Astrocyte of the hippocampus (primary cell): ENCODE measurements at regions not wholly inside any gene's neighbourhood (a gene's known extent, or its start where the extent isn't known, plus 50 kb on each side); places are given as distances from the start of the nearest gene placed in this dataset.

ENCODE experiments used
- DNase-seq: peaks from one replicate; pipeline ENCODE4 v3.0.0; 2011; ENCODE audit warnings: low read depth, low spot score

DNA sequence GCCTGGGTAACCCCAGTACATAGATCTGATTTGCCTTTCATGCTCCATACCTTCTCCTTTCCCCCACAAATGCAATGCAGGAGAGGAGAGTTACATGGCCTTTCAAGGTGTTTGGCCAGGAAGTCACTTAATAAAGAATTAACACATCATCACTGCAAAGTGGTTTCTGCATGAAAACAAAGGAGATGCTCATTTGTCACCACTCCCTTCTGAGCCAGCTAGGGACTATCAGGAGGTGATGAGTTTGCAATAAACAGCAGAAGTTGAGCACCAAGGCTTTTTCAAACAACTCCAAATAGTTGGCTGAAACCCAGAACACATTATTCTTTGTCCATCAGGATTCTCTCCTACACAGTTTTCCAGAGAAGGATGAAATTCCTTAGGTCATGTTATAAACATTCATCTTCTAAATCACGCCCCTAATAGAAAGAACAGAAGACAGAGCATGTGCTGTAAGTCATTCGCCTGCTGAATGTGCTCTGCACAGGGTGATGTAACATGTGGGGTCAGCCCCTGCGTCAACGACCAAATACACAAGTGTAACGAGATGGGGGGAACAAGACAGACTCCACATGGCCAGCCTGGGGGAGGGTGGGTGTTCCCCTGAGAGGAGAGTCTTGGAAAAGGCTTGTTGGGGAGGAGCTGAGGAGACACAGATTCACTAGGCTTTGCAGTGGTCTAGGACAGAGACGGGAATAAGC, 87.3 kb upstream of the RMDN2 start:
- no peak for DNase-seq

DNA sequence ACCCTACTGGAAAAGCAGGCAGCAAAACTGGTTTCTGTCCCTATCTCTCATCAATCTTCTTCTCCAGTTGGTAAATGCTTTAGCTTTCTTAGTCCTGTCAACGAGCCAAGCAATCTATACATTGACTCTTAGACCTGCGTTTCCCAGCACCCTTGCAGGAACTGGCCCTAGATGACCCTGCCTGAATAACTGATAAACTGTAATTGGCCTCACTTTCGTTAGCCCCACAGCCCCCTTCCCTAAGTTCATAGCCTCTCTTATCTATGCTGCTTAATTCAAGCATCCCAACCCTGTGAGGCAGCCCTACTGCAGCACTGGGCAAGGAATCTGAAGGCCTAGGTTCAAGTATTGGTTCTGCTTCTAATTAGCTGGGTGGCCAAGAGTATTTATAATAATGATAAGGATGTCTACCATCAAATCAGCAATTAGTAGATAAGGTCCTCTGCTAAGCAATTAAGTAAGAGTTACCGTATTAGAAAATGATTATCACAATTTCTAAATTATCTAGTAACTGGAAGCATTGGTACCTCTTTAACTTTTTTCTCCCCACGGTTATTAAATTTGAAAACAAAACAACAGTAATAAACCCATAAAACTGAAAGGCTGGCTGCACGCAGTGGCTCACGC, 86.4 kb upstream of the RMDN2 start:
- DNase-seq, result no peak

DNA sequence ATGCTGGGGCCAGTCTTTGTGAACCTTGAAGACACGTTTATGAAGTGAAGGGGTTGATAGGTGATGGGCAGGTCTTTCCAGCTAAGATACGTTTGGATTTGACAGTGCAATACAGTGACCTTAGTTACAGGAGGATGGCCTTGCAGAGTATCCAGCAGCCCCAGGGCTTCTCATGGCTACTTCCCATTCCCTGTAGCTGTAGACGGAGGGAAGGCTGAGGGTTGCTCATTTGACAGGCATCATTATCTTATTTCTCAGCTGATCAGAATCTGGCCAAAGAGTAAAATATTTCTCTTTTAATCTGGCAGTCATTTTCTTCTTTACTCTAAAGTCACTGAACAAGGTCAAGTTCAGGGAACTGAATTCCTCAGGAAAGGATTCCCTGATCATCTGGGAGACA, 85.1 kb upstream of the RMDN2 start:
- no peak for DNase-seq

DNA sequence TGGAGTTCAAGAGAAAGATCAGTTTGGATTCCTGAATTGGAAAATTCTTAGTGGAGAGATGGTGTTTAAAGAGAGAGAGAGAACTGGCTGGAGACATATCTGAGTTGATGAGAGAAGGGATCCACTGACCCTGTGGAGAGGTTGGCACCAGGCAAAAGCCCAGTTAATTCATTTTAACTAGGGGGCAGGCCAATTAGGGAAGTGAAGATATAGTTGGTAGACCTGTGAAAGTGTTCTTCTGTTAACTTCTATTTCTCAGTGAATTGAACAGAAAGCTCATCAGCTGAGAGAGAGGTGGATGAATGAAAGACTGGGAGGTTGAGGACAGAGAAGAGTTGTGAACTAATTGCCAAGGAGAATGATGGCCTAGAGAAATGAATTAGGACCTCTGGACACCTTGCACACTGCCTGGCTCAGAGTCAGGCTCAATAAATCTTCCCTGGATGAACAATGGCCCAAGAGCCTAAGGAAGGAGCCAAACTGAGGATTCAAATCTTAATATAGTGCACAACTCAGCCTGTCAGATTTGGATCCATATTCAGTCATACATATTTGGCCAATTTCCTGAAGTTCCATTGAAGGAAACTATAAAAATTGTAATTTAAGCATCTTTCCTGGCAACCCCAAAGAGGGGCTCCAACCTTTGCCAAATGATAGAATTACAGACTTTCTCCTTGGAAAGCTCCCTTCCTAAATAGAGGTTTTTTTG, 82.2 kb upstream of the RMDN2 start:
- no peak for DNase-seq

DNA sequence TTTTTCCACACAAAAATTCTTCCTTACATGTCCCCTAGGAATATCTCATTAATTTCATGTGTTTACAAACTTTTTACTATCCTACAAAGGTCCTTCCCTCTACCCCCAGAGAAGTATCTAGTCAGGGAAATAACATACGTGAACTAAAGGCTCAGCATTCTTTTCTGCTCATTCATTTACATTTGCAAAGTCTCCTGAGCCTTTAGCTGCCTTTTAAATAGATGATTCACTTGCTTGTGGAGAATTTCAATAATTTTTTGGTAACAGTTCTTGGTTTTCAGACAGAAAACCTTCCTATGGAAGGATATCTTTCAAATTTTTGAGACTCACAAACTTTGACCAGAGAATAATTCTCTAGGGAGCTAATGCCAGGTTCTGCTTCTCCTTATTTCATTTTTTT, 81.5 kb upstream of the RMDN2 start:
- DNase-seq, result peak; percentile 47

DNA sequence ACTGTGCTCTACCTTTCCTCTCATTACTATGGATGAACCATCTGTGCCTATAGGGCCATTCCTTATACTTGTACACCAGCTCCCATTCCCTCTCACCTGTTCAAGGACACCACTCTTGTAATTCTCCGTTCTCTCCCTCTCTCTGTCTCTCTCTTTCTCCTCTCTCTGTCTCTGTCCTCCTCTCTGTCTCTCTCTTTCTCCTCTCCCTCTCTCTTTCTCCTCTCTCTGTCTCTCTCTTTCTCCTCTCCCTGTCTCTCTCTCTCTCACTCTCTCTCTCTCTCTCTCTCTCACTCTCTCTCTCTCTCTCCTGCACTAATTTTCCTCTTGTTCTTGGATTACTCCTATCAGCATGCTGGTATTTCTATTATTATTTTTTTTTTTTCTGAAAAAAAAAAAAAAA, 78.9 kb upstream of the RMDN2 start:
- DNase-seq, result no peak

DNA sequence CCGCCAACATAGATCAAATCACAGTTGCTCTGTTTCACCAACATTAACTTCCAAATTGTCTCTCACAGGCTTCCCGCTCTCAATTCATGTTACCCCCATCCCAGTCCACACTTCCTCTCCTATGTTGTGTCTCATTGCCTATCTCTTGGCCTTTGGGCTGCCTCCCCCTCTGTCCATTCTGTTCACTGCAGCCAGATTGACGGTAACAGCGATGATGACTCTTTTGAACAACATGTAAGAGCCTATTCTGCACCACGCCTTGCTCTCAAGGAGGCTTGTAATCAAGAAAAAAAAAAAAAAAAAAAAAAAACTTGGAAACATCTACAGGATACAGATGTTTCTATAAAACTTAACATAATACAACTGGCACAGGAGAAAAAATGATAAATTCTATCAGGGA, 77.3 kb upstream of the RMDN2 start:
- DNase-seq, result no peak

DNA sequence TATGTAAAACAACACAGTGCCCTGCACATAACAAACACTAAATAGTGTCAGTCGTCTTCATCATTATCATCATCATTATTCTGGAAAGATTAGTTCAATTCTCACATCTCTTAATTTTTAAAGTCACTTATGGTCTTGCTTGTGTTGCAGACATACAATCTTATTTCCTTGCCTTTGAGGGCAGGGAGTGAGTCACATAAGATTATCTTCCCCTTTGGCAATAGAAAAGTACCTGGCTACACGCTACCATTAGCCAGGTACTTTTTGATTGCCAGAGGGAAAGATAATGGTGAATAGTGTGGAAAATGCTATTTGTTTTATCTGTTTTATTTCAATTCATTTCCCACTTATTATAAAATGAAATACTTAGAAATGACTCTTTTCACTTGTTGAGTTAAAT, 76.6 kb upstream of the RMDN2 start:
- no peak for DNase-seq

DNA sequence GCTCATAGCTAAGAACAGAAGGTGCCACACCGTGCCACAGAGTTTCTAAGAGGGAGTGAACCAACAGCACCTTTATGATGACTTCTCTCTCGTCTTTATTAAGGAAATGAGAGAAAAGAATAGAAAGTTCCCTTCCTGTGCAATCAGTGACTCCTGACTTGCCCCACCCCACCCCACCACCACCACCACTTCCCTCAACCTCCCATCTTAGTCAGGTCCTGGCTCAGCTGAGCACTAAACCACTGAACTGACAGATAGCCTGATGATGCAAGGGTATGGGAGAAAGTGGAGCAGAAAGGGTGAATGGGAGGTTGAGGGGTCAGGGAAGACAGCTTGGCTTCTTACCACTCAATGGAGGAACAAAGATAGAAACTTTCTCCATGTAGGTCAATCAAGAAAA, 75.2 kb upstream of the RMDN2 start:
- no peak for DNase-seq

DNA sequence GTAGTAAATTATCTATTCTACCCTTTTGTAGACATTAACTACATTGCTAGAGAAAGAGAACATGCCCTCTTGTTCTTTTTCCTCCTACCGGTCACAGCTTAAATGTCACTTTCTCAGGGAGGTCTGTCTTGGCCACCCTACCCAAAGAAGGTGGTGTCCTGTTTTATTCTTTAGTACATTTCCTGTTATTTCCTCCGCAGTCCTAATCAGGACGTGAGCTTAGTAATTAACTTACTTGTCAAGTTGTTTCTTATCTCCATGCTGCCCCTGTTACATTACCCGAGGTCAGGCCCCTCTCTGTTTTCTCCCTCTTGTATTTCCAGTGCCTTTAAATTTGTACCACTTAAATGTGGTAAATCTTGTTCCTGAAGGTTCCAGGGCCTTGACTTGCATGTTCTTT, 73.7 kb upstream of the RMDN2 start:
- no peak for DNase-seq

DNA sequence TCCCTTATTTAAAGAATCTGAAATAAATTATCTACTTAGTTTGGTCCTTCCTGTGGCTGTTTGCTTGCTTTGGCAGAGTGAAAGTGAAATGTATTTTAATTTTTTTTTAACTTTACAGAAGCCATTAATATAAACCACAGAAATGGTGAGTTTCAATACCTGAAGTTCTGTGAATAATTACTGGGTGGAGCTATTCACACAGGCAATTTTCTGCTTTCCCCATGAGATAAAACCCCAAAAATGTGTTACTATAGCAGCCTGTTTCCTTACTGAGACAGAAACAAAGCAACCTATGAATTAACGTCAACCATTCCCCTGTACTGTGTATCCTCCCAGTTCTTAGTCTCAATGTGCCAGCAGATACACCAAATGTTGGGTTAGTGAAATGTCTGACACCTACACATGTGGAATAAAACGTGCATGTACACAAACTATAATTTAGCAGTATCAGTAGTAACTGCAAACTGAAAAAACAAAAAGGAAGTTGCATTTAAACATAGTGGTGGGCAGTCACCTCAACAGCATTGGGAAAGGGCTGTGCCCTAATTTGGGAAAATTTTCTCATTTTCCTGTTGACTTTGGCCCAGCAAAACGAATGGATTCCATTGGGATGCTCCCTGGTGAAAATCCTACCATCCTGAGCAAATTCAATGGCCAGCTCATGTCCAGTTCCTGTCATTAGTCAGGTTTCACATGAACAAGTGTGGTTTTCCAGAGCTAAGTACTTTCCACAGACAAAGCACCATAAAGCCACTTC, 73.1 kb upstream of the RMDN2 start:
- peak; percentile 42 for DNase-seq

DNA sequence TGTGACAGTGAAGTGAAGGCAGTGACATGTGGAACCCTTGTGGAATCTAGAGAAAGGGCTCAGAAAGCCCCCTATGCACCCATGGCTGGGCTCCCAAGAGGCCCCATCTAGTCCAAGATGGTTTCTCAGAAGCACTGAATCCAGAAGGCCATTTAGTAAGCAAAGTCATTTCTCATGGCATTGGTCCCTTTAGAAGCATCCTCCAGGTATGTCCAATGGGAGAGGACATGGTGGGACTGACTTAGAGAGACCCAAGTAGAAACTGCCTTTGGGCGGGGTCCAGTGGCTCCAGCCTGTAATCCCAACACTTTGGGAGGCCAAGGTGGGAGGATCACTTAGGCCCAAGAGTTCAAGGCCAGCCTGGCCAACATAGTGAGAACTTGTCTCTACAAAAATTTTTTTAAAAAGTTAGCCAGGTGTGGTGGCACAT, 72.5 kb upstream of the RMDN2 start:
- no peak for DNase-seq

DNA sequence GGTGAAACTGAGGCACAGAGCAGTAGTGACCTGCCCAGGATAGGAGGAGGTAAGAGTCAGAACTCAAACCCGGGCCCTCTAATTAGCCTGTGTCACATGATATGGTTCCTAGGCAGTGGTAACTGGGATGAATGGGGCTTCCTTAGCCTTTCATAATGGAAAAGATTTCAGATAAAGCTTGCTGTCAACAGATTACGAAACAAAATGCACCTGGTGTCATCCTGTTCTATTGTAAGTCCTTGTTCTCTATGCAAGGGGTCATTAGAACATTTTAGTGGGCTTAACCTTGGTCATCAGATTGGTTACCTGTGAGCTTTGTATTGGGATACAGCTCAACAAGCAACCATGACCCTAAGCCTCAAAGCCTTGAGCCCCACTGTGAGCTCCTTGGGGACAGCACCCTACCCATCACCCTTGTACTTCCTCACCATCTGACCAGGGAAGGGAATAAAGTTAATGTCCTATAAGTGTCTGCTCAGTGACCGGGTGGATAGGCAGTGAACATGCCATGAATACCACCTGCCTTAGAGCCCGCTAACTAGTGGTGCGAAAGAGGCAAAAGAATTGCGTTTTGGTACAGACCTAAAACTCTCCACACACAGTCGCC, 70.3 kb upstream of the RMDN2 start:
- no peak for DNase-seq

DNA sequence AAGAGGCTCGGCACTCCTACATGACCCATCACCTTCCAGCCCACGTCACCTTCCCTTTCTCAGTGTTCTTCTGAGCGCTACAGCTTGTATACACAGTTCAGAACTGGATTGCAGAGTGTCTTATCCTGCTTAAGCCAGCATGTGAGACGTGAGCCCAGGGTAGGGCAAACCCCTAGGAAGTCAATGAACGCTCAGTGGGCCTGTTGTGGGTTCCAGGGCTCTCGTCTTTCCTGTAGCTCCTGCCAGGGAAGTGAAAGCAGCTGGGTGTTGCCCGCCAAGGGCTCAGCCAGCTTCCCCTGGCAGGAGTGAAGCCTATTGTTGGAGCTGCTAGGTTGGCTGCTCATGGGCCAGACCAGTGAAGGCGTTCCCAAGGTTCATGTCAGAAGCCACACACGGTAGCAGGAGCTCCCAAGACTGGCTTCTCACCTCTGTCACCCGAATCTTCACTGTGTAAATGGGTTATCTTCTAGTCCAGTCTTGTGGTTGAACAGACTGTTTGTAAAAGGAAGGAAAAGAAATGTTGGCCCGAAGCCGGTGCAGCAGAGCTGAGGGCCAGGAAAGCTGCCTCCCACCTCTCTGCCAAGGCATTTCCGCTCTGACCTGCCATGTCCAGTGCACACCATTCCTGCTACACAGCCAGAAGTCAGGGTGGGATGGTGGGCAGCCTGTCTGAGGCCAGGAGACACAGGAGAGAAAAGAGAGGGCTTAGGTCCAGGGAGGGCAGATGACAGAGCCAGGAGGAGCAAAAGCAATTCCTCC, 69.6 kb upstream of the RMDN2 start:
- peak; percentile 43 for DNase-seq

DNA sequence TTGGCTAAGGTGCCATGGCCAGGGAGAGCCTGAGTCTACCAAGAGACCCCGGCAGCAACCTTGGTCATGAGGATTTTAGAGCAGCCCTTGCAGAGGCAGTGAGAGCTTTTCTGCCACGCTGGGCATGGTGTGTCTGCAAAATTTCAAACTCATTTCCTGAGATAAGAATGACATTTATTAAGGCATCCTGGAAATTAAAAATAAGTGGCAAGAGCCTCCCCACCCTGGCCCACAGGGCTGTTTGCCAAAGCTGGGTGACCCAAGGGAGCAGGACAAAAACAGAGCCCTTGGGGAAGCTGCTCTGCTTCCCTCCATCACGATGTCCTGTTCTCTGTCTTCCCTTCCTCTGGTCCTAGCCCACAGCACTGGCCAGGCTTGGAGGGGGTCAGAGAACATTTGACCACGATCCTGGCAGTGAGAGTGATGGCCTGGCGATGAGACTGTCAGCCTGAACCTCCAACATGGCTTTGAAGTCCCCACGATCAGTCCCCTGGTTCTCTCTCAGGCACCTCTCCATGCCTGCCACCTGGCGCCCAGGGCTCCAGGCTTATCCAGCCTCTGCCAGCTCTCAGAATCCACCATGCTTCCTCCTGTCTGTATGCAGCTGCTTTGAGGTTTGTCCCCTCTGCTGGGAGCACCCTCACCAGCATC, 68.9 kb upstream of the RMDN2 start:
- DNase-seq, result no peak

DNA sequence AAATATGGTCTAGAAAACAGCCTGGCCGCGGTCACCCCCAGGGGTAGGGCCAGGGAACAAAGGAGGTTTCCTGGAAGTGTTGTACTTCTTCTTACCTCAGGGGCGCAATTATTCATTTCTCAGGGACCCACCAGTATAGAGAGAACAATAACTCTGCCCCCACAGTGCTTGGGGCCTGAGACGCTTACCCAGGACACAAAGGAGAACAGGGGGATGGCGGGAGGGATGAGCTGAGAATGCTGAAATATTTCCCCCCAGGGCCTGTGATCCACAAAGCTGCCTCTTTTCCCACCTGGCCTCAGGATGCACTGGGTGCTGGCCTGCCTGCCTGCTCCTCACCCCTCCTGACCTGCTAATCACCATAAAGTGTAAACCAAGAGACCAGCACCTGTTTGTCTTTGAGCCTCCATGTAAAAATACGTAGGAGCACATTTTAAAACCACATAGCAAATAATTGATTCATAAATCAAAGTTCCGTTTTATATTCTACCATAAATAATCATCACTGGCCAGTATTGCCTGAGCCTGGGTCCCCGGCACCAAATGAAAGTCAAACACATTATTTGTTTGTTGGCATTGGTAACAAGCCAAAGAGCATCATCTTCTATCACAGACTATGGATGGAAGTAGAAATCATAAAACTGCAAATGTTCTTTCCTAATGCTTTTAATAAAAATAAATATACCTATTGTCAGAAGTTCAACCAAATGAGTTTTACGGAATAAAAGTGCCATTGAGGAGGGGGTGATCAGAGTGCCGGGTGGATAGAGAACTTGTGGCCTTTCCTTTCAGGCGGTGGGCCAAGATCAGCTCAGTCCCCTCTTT, 67.3 kb upstream of the RMDN2 start:
- DNase-seq, result no peak

DNA sequence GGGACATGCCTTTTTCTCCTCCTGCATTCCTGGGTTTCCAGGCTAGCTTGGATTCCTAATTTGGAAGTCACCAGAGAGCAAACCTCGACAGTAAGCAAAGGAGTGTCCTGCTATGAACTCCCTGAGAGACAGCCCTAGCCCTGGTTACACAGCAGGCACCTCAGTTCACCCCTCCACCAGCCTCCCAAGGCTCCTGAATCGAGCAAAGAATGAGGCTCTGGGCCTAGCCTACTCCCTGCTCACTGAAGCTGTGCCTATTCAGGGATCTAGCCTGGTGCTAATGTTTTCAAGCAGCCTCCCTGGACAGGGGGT, 66.7 kb upstream of the RMDN2 start:
- DNase-seq, result peak; percentile 83

DNA sequence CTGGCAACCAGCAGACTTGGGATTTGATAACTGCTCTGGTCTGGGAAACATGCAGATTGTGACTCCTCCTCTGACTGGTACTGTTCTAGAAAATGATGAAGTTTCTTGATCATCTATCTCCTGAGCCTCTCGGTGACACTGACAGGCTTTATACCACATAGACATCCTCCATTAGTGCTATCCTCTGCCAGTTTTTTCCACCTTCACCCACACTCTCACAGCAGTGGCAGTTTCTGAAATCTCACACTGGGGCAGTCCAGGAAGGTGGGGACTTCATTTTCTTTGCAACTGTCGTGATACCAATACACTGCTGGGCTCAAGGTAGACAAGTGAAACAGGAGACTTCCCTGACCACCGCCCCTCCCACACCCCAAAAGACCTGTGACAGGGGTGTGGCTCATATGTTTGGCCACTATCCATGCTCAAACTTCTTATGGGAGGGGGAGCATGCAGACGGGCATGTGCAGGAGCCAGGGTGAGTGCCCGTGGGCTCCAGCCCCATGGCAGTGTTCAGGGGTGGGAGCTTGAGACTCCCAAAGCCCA, 66.3 kb upstream of the RMDN2 start:
- DNase-seq, result no peak

DNA sequence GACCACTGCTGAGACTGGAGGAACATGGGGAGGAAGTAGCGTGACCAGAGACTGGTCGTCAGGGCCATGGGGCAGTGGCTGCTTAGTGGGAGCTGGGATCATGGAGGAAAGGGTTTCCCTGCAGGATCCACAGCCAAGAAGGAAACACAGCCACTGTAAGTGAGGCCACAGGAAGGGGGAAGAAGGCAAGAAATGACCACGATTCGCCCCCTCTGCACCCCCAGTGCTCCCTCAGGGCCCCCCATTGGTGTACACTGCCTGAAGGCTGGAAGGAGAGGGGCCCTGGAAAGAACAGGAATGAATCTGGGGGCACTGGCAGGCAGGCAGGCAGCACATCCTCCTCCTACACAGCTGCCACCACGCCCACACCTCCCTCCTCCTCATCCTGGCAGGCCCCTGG, 62.5 kb upstream of the RMDN2 start:
- DNase-seq, result no peak

DNA sequence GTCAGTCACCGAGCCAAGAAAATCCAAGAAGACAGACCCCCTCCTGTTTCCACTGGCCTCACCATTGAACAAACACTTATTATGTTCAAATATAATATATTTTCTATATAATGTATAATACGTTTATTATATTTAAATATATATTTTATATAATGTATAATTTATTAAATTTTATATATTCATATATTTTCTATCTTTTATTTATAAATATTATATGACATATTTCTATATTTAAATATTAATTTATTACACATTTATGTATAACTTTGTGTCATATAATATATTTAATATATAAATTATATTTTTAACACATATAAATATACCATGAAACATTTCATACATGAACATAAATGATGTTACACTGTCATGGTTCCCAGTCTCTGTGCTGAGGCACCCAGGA, 60.9 kb upstream of the RMDN2 start:
- no peak for DNase-seq
